ENCODE measurements at regions not wholly inside any gene's neighbourhood (a gene's known extent, or its start where the extent isn't known, plus 50 kb on each side); places are given as distances from the start of the nearest gene placed in this dataset.

GRCh38 chr5:52623291-52623690, 164.4 kb upstream of the ITGA1 start:
- no peak for TF ChIP-seq RBBP5 (IDR thresholded peaks at IDR 0.05; ENCODE audit: borderline replicate concordance, low read depth, low read length)
- TF ChIP-seq SP1 (IDR thresholded peaks at IDR 0.05; ENCODE audit: low read depth, low read length) = no peak
- no peak for TF ChIP-seq CTCF (IDR thresholded peaks at IDR 0.05; ENCODE audit: control extremely low read depth in 1 of 3, insufficient read depth in 1 of 3, low read depth in 1 of 3, low read length in 3 of 3)
- no peak for TF ChIP-seq TAF1 (IDR thresholded peaks at IDR 0.05; ENCODE audit: low read depth, low read length)
- TF ChIP-seq ATF3 (IDR thresholded peaks at IDR 0.05; ENCODE audit: insufficient read depth, low read depth, low read length) = no peak
- no peak for TF ChIP-seq JUND (IDR thresholded peaks at IDR 0.05; ENCODE audit: low read length)

Measured in H1 (cell line).